Ishikawa (cell line): ENCODE measurements at regions not wholly inside any gene's neighbourhood (a gene's known extent, or its start where the extent isn't known, plus 50 kb on each side); places are given as distances from the start of the nearest gene placed in this dataset.

Experiments used
- CEBPB ChIP-seq: IDR thresholded peaks from 2 replicates; pipeline ENCODE4 v1.6.1; 2012
- CREB1 ChIP-seq: IDR thresholded peaks from 2 replicates; pipeline ENCODE4 v1.6.1; 2012; ENCODE audit warnings: low read depth
- EGR1 ChIP-seq: IDR thresholded peaks from 2 replicates; pipeline ENCODE4 v1.6.1; 2012
- EP300 ChIP-seq: IDR thresholded peaks from 2 replicates; pipeline ENCODE4 v1.6.1; 2012; ENCODE audit warnings: borderline replicate concordance
- MAX ChIP-seq: IDR thresholded peaks from 2 replicates; pipeline ENCODE4 v1.6.1; 2012
- NFIC ChIP-seq: IDR thresholded peaks from 2 replicates; pipeline ENCODE4 v1.6.1; 2012
- RAD21 ChIP-seq: IDR thresholded peaks from 2 replicates; pipeline ENCODE4 v1.6.1; 2012; ENCODE audit warnings: low read depth
- REST ChIP-seq: IDR thresholded peaks from 2 replicates; pipeline ENCODE4 v1.6.1; 2012; ENCODE audit warnings: low read depth, mild to moderate bottlenecking
- TAF1 ChIP-seq: IDR thresholded peaks from 2 replicates; pipeline ENCODE4 v1.6.1; 2012; ENCODE audit warnings: low read depth, mild to moderate bottlenecking
- TCF12 ChIP-seq: IDR thresholded peaks from 2 replicates; pipeline ENCODE4 v1.6.1; 2012; ENCODE audit warnings: low read depth
- TEAD4 ChIP-seq: IDR thresholded peaks from 2 replicates; pipeline ENCODE4 v1.6.1; 2012
- USF1 ChIP-seq: IDR thresholded peaks from 2 replicates; pipeline ENCODE4 v1.6.1; 2012
- YY1 ChIP-seq: IDR thresholded peaks from 2 replicates; pipeline ENCODE4 v1.6.1; 2012; ENCODE audit warnings: low read depth
- ZBTB7A ChIP-seq: IDR thresholded peaks from 2 replicates; pipeline ENCODE4 v1.6.1; 2012; ENCODE audit warnings: low read depth

DNA sequence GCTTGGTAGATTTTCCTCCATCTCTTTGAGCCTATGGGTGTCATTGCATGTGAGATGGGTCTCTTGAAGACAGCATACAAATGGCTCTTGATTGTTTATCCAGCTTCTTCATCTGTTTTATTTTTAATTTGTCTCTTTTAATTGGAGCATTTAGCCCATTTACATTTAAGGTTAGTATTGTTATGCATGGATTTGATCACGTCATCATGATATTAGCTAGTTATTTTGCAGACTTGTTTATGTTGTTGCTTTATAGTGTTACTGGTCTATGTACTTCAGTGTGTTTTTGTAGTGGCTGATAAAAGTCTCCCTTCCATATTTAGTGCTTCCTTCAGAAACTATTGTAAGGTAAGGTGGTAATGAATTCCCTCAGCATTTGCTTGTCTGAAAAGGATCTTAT lies 78.6 kb upstream of the RGMB start:
- no peak for TF ChIP-seq EP300
- TF ChIP-seq CEBPB, result no peak
- no peak for TF ChIP-seq CREB1
- TF ChIP-seq YY1, result no peak
- TF ChIP-seq TAF1, result no peak
- no peak for TF ChIP-seq MAX
- no peak for TF ChIP-seq REST
- TF ChIP-seq USF1, result no peak
- no peak for TF ChIP-seq TEAD4
- no peak for TF ChIP-seq RAD21
- no peak for TF ChIP-seq EGR1
- TF ChIP-seq TCF12, result no peak
- no peak for TF ChIP-seq ZBTB7A
- no peak for TF ChIP-seq NFIC
